ENCODE measurements at regions not wholly inside any gene's neighbourhood (a gene's known extent, or its start where the extent isn't known, plus 50 kb on each side); places are given as distances from the start of the nearest gene placed in this dataset.

- RAD21 ChIA-PET (ENCODE audit: low non-redundant PET in 1 of 2, low total read pairs in 2 of 2, uncharacterized antibody in 2 of 2, unreplicated experiment in 2 of 2), result no interaction called here
- no peak for DNase-seq (ENCODE audit: low read depth, low spot score)
- BruUV-seq (replicated peaks), result no TSS peak
- no peaks in the 10 kb centered on the region for H3K4me1 ChIP-seq (ENCODE audit: control insufficient read depth in 1 of 2, insufficient read depth in 2 of 2, low read length in 2 of 2)
- no peak overlapping the region for H3K4me2 ChIP-seq (ENCODE audit: low read length)
- H3K27me3 ChIP-seq (ENCODE audit: insufficient read depth, low read length), result no peaks in the 10 kb centered on the region
- H3K27ac ChIP-seq (ENCODE audit: low read depth, low read length), result no peak overlapping the region
- H3K79me2 ChIP-seq (ENCODE audit: insufficient read depth, low read length), result no peaks in the 10 kb centered on the region
- no peaks in the 10 kb centered on the region for H3K36me3 ChIP-seq (ENCODE audit: control insufficient read depth in 1 of 2, insufficient read depth in 2 of 2, low read length in 2 of 2)
- H4K20me1 ChIP-seq (ENCODE audit: insufficient read depth), result no peaks in the 10 kb centered on the region
- TF ChIP-seq RAD21 (IDR thresholded peaks at IDR 0.05; ENCODE audit: low read depth) (no peak), SP1 (IDR thresholded peaks at IDR 0.05; ENCODE audit: low read depth) (no peak), EZH2 (IDR thresholded peaks at IDR 0.05) (no peak), MAX (IDR thresholded peaks at IDR 0.05) (no peak), FOSL1 (IDR thresholded peaks at IDR 0.05; ENCODE audit: low read depth) (no peak)
- intact Hi-C loops (cut with micrococcal nuclease), result no loop called here
- H3K9me2 ChIP-seq (ENCODE audit: insufficient read depth), result no peaks in the 10 kb centered on the region
- no peak overlapping the region for H3K4me3 ChIP-seq (replicated peaks in 1 of 2; ENCODE audit: low read depth in 1 of 2, low read length in 2 of 2)
- no peak overlapping the region for H3K9ac ChIP-seq (ENCODE audit: low read length)
- no peaks in the 10 kb centered on the region for H3K9me3 ChIP-seq (ENCODE audit: control insufficient read depth in 1 of 2, insufficient read depth in 1 of 2, low read depth in 1 of 2, low read length in 2 of 2)
- H2AFZ ChIP-seq (ENCODE audit: low read depth, low read length, poor library complexity, severe bottlenecking), result no peak overlapping the region
- ATAC-seq, result no peak
- CTCF ChIA-PET, result no interaction called here
- POLR2A ChIA-PET, result no interaction called here
These were observed 211.1 kb downstream of the NPHP4 start for GRCh38 chr1:5781079-5781478.

GRCh38 chr1:5780324-5780716, 211.9 kb downstream of the NPHP4 start:
- DNase-seq (ENCODE audit: low read depth, low spot score) (no peak), ATAC-seq (no peak)
- Histone ChIP-seq H3K79me2 (ENCODE audit: insufficient read depth, low read length) (no peaks in the 10 kb centered on the region), H3K27me3 (ENCODE audit: insufficient read depth, low read length) (no peaks in the 10 kb centered on the region), H2AFZ (ENCODE audit: low read depth, low read length, poor library complexity, severe bottlenecking) (no peak overlapping the region), H3K36me3 (ENCODE audit: control insufficient read depth in 1 of 2, insufficient read depth in 2 of 2, low read length in 2 of 2) (no peaks in the 10 kb centered on the region), H4K20me1 (ENCODE audit: insufficient read depth) (no peaks in the 10 kb centered on the region), H3K4me3 (replicated peaks in 1 of 2; ENCODE audit: low read depth in 1 of 2, low read length in 2 of 2) (no peak overlapping the region), H3K9ac (ENCODE audit: low read length) (no peak overlapping the region), H3K4me2 (ENCODE audit: low read length) (no peak overlapping the region), H3K4me1 (ENCODE audit: control insufficient read depth in 1 of 2, insufficient read depth in 2 of 2, low read length in 2 of 2) (no peaks in the 10 kb centered on the region), H3K9me2 (ENCODE audit: insufficient read depth) (no peaks in the 10 kb centered on the region), H3K9me3 (ENCODE audit: control insufficient read depth in 1 of 2, insufficient read depth in 1 of 2, low read depth in 1 of 2, low read length in 2 of 2) (no peaks in the 10 kb centered on the region), H3K27ac (ENCODE audit: low read depth, low read length) (no peak overlapping the region)
- TF ChIP-seq CEBPB (IDR thresholded peaks at IDR 0.05; ENCODE audit: low read depth) (0 out of 2 replicates have a peak, but pooled peaks have one; percentile 30), CTCF (IDR thresholded peaks at IDR 0.05 in 2 of 3, conservative IDR thresholded peaks at IDR 0.05 in 1 of 3; ENCODE audit: borderline replicate concordance in 1 of 3, insufficient read depth in 1 of 3, low read depth in 2 of 3, low read length in 2 of 3) (no peak)
- POLR2A ChIA-PET, result no interaction called here
- CTCF ChIA-PET, result no interaction called here
- no TSS peak for BruUV-seq (replicated peaks)
- RAD21 ChIA-PET (ENCODE audit: low non-redundant PET in 1 of 2, low total read pairs in 2 of 2, uncharacterized antibody in 2 of 2, unreplicated experiment in 2 of 2), result no interaction called here
- intact Hi-C loops (cut with micrococcal nuclease), result no loop called here

Measured in HCT116 (cell line).